IPS DF 19.7 (cell line): ENCODE measurements at regions not wholly inside any gene's neighbourhood (a gene's known extent, or its start where the extent isn't known, plus 50 kb on each side); places are given as distances from the start of the nearest gene placed in this dataset.
"Not testable (repeated sequence)": the region's sequence is repeated elsewhere in the genome, so short reads cannot be mapped to it uniquely, and the experiment has no call there.

Experiments used
- DNase-seq: peaks from one replicate; pipeline ENCODE4 v3.0.0-alpha.2; 2013; ENCODE audit warnings: low read depth, low spot score

DNA sequence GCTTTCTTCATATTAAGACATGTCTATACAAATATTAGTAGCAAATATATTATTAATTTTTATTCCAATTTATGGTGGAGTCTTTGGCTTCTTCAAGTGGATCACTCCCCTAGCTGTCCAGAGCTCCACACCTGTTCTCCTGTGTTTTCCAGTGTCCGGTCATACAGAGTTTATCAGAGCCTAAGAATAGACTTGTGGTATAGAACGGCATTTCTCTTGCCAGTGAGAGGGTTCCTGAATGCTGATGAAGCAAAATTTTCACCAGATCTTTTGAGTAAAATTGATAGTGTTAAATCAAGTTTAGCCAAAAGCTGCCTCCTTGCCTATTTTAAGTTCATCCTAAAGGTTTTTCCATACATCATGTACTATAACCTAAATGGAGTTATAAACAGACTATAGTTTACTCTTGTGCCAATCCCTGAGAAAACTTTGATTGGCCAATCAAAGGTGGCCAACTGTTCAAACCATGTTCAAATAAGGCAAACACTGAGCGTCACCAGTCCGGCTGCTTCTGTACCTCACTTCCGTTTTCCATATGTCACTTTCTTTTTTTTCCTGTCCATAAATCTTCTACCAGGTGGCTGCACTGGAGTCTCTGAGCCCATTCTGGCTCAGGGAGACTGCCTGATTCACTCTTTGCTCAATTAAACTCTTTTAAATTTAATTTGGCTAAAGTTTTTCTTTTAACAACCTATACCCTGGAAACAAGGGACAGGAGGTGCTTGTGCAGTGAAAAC, 422.7 kb upstream of the FRG2C start:
- DNase-seq = not testable (repeated sequence)

DNA sequence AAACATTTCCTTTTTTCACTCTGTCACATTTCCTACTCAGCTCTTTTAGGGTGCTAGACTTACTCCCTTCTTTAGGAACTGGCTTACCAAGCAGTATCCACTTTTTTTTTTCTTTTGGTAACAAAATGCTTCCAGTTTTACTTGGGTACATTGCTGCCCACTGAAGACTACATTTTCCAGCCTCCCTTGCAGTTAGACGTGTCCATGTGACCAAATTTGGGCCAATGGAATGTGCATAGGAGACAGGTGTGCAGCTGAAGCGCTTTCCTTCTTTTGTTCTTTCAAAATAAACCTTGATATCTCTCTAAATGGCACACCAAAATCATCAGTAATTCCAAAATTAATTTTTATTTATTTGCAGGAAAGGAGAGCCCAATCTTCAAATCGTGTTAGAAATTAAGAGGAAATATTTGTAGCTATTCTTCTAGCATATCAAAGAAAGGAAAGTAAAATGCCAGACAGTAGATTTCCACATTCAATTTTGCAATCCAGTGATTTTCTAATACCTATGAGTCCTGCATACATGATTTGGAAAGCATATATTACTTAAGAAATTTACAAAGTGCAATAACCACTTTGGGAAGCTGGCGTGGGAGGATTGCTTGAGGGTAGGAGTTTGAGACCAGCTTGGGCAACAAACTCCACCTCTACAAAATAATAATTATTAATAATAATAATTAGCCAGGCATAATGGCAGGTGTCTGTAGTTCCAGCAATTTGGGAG, 422.0 kb upstream of the FRG2C start:
- no peak for DNase-seq

DNA sequence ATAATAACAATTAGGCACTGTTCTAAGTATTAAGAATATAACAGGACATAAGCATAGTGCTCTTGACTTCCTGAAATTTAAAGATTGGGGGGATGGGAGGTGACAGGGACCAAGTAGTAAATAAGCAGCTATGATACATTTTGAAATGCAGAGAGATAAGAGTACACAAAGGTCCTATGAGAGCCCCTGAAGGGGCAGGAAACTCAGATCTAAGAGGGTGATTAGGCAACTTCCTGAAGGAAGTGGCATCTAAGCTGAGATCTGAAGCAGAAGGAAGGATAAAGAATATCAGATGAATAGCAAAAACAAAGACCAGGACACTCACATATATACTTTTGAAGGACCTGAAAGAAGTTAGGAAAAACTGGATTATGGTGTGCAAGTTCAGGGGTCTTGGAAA, 415.2 kb upstream of the FRG2C start:
- no peak for DNase-seq

DNA sequence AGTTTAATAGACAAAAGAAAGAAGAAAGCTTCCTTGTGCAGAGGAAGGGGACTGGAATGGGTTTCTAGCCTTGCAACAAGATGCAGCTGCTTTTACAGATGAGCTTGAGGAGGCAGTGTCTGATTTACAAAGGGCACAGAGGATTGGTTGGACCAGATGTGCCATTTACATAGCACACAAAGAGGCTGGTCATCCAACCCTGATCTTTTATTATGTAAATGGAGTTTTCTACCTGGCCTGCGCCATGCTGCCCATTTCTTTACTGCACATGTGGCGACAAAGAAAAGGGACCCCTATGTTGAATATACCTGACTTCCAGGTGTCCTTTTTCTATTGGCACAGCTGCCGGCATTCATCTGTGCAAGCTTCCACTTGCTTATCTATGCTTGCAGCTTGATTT, 409.4 kb upstream of the FRG2C start:
- DNase-seq = peak; percentile 90

DNA sequence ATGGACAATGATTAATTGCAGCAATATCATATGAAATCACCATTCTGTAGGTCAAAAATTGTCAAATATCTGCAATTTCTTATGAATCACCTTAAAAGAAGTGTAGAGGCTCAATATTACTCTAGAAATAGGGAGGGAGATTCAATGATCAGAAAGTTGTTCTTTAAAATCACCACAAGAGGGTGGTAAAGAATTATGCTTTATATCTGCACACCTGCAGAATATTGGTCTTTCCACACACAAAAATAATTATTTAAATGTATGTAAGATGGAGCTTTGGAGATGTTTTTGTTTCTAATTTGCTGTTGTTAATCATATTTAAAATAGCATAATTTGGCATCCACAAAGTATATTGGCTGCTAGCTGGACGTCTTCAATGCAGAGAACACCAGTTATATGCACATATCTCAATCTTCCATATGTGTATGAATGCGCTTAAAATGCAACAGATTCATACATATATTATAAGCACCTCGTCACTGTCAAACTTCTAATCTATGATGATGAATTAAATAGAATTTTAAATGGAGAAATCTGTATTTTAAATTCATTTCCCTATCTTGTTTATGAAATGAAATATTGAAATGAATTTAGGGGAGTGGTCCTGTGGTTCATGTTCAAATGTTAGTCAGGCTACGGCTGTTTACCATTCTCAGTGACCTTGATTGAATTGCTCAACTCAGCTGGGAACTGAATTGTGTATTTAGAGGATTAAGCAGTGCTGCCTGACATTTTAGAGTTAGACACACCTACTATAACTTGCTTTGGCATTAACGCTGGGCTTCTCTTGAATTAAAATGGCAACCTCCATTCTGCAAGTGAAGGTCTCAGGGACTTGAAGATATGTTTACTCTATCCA, 405.1 kb upstream of the FRG2C start:
- not testable (repeated sequence) for DNase-seq

DNA sequence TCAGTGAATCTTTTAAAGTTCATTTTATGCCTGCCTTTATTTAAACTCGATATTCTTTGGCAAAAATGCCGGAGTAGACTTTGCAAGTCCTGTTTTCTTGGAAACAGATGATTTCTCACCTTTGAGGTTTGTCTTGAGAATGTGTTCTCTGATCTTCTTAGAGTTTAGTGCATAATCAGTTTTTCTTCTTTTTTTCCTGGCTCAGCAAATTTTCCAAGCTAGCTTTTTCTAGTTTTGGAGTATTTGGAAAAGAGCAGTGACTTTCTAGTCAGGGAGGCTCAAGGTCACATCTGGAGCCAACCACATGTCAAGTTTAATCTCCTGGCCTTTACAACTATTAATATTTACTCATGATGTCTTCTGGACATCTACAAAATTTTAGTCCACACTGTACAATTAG, 403.2 kb upstream of the FRG2C start:
- not testable (repeated sequence) for DNase-seq

DNA sequence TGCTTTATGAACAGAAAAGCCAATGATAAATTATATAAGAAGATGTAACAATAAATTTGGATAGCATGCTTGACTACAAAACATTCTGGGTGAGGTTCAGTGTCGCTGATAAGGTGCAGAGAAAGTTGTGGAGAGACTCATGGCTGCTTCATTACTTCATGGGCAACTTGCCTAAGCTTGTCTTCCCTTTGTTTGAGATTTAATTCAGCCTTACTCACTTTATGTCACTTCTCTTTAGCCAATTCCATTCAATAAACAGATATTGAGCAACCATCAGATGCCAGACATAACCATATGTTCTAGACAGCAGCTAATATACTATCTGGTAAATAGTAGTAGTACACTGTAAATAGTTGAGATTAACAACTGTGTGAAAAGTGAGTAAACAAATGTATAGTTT, 401.5 kb upstream of the FRG2C start:
- no peak for DNase-seq

DNA sequence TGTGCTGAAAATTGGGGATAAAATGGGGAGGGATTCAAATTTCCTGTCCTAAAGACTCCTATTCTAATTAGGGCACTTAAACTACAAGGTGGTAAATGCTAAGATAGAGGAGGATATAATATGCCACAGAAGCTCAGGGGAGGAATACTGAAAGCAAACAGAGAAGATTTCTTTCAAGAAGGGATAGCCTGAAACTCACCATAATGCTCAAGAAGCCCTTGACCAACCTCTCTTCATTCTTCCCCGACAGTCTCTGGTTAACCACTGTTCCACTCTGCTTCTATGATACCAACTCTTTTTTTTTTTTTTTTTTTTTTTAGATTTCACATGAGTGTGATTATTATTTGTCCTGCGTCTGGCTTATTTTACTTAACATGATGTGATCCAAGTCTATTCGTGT, 398.2 kb upstream of the FRG2C start:
- no peak for DNase-seq

DNA sequence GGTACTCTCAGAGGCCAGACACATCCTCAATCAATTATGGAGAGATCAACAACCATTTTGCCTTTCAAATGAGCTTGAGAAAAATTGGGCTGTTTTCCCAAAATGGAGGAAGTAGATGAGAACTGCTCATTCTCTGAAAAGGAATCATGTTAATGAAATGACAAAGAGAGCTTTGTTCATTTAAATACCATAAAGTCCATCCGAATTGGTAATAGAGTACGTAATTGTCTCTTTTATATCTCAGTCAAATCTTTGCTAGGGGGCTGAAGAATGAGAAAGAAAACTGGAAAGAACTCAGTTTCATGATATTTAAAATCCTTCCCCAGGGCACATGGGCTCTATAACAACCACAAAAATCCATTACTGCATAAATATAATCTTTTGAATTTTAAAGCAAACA, 395.6 kb upstream of the FRG2C start:
- DNase-seq = not testable (repeated sequence)

DNA sequence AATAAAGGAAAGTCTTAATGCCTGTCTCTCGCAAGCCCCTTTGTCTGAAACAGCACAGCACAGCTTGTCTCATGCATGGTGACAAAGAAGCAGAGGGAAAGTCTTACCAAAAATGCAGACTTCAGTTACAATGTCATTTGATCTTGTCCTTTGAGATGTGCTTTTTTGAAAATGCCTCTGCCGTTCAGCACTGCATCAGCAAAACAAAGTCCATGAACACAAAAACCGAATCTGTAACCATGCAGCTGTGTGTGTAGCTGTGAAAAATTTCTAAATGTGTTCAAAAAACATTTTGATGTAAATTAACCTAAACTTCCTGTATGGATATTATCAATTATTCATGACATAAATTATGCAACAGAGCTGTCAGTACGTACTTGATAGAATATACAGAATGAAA, 391.9 kb upstream of the FRG2C start:
- not testable (repeated sequence) for DNase-seq

DNA sequence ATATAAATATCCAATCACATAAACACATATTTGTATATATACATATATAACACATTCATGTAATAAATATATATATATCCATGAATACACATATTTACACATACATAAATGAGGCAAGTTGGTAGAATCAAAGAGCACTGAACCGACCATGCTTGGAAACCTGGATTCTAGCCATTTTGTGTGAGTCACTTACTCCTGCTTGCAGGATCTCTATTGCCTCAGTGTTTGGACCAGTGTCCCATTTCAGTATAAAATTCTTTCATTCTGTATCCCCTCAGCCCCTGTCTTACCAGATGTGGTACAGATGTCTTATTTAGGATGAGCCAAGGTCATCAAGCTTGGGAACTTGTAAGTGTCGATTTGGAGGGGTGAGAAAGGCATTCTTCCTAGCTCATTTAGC, 391.4 kb upstream of the FRG2C start:
- DNase-seq = no peak

DNA sequence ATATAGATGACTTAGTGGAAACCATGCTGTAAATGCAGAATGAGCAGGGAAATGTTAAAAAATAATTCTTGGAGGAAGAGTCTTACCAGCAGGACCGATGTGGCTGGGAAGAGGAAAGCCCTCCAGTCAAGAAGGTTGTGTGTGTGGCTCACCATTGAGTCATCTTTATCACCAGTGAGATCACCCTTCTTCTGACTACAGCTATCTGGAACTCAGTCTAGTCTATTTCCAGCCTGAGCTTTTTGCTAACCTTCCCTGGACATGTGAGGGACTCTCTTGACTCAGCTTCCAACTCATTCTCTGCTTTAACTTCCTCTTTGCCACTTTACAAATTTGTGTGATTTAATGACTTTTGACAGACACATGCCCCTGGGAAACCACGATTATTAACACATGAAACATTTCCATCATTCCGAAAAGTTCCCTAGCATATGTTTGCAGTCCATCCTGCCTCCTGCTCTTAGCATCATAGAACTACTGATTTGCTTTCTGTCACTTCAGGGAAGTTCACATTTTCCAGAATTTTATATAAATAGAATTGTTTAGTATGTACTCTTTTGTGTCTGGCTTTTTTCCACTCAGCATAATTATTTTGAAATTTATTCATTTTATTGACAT, 378.5 kb upstream of the FRG2C start:
- DNase-seq = not testable (repeated sequence)

DNA sequence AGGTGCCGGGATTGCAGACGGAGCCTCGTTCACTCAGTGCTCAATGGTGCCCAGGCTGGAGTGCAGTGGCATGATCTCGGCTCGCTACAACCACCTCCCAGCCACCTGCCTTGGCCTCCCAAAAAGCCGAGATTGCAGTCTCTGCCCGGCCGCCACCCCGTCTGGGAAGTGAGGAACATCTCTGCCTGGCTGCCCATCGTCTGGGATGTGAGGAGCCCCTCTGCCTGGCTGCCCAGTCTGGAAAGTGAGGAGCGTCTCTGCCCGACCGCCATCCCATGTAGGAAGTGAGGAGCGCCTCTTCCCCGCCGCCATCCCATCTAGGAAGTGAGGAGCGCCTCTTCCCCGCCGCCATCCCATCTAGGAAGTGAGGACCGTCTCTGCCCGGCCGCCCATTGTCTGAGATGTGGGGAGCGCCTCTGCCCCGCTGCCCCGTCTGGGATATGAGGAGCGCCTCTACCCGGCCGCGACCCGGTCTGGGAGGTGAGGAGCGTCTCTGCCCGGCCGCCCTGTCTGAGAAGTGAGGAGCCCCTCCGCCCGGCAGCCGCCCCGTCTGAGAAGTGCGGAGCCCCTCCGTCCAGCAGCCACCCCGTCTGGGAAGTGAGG, 375.1 kb upstream of the FRG2C start:
- not testable (repeated sequence) for DNase-seq

DNA sequence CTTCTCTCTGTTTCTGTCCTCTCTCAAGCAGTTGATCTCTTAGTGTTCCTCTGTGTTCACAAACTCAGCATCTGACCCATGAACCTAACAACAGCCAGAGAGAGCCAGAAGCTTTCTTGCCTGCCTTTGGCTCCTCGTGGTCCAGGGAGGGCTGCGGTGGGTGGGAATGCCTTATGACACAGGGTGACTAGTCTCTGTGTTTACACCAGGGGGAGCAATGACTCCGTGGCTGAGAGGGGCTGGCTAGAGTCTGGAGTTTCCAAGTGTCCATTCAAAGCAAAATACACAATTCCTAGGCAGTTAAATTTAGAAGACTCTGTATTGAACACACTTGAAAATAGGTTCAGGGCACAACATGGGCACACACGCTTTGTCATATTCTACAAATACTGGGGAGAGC, 370.0 kb upstream of the FRG2C start:
- DNase-seq = no peak

DNA sequence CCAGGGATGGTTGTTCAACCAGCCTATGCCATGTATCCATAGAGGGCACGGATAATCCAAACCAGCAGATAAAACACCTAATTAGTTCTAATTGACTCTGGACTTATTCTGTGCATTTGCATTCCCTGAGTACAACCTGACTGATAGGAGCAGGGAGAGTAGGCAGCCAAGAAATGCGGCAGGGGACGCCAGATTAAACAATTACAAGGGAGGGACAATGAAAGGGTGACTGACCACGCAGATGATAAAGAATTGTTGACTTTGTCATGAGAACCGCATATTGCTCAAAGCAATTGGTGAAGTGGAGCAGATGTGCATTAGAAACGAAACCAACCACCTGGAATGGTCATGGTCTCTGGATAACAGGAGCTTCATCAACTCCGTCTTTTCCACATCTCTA, 369.1 kb upstream of the FRG2C start:
- DNase-seq = no peak

DNA sequence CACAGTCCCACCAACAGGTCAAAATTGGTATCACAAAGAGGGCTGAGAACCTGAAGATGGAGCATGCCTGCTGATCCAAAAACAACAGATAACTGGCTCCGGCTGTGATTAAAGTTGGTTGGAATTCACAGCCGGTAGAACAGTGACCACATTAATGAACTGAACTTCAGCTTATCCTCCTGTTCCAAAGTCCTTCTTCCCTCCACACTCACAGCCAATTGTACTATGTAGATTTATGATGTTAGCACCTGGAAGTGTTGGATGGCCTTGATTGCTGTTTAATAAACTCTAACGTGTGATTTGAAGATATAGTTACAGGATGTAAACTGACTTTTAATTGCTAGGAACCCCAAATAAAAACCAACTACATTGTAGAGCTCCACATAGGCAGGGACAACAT, 367.3 kb upstream of the FRG2C start:
- DNase-seq = no peak

DNA sequence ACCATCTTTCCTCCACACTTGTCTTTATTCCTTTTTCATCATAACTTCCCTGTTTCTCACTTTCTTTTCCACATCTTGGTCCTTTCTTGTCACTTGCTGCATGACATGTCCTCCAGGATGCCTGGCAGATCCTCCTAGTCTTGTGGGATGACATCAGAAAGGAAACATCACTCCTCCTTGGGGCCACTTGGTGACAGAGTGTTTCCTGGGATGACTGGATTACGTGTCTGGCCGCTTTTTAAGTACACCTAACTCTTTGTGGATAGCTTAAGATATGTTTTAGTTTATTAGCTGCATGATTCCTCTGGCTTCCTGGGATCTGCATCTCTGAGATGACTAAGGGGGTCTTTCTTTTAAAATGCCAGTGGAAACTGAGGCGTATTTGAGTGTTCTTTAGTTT, 363.5 kb upstream of the FRG2C start:
- DNase-seq = no peak

DNA sequence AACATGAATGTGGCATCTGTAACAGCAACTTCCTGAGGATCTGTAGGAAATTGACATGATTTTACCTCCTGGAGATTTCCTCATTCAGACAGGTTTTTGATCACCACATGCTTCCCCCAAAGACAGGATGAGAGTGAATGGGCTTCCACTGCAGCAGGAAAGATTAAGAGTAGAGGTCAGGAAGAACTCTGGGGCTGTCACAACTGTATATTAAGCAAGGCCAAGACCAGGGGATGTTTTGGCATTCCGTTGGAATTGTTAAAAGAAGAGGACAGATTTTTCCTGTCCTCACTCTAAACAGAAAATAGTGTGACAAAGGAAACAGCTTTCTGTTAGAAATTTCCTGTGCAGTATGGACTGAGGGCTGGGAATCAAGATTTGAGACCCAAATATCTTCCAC, 363.1 kb upstream of the FRG2C start:
- not testable (repeated sequence) for DNase-seq

DNA sequence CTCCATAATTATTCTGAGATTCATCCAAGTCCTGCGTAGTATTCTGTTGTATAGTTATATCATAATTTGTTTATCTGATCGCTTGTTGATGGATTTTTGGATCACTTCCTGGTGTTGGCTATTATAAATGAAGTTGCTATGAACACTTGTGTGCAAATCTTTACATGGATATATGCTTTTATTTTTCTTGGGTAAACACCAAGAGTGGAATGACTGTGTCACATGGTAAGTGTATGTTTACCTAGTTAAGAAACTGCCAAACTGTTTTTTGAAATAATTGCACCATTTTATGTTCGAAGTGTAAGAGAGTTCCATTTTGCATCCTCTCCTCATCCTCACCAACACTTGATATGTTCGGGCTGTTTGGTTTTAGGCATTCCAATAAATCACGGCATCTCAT, 360.4 kb upstream of the FRG2C start:
- DNase-seq = no peak

DNA sequence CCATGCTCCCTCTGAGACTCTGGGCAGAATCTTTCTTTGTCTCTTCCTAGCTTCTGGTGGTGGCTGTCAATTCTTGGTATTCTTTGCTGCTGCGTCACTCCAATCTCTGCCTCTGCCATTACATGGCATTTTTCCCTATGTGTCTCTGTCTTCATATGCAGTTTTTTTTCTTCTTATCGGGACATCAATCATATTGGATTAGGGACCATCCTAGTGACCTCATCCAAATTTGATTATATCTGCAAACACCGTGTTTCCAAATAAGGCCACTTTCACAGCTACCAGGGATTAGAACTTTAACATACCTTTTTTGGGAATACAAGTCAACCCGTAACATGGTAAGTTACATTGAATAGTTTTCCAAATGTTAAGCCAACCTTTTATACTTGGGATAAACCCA, 358.2 kb upstream of the FRG2C start:
- no peak for DNase-seq

DNA sequence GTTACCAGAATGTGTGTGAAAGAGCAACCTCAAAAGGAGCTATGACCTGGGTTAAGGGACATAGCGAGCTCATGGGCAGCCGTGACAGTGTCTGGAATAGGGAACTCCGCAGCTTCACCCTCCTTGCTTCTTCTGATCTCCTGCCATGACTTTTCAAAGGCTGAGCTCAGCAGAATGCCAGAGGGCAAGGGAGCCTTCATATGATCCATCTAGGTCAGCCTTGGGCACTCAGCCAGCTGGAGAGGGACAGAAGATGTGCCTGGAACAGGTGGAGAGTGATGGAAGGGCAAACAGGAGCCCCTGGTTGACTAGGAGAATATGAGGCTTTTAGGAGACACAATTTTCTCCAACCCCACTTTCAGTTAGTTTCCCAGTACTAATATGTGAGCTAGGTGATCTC, 352.8 kb upstream of the FRG2C start:
- not testable (repeated sequence) for DNase-seq

DNA sequence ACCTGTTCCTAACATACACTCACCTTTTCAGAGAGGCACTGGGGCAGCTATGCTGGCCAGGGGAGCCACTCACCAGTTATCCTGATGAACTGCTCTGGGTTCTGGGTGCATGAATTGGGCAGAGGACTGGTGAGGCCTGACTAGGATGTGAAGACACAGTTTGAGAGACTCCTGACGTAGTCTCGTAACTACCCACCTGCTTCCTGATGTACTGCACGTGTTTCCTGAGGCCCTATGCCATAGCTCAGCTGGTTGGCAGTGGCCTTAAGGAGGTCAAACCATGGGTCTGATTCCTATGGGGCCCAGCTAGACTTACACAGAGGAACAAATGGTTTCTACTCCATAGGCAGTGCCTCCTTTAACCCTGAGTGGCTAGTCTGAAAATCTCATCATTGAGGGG, 351.7 kb upstream of the FRG2C start:
- not testable (repeated sequence) for DNase-seq
